GM21717 (cell line): ENCODE measurements at regions not wholly inside any gene's neighbourhood (a gene's known extent, or its start where the extent isn't known, plus 50 kb on each side); places are given as distances from the start of the nearest gene placed in this dataset.

Source experiments
- ATAC-seq: cut with Tn5 transposase; IDR thresholded peaks from one replicate; pipeline ENCODE4 v1.9.1; 2021; ENCODE audit warnings: mild to moderate bottlenecking, moderate library complexity; ENCODE audit not compliant: unreplicated experiment

DNA sequence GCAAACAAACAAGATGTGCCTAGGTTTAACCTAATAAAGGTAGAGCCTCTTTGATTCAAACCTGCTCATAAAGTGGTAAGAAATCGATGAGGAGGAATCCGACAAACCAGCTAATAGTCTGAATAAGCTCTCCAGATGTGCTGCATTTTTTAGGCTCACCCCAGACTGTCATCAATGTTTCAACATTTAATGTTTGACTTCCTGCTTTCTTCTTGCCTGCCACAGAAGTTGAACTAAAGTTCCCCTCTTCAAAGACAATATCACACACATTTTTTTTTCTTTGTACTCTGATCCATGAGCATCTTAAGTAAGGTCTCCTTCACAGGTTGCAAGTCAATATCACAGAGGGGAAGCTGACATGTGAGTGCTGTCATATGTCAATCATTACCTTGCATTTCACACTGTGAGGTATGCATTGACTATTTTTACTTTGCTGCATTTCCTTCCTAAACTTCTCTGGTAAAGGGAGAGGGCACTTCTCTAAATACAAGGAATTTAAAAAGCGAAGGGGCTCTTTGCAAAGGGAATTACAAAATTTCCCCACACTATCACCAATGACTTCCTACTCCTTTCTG is 172.3 kb upstream of the MCTP2 start:
- no peak for ATAC-seq

DNA sequence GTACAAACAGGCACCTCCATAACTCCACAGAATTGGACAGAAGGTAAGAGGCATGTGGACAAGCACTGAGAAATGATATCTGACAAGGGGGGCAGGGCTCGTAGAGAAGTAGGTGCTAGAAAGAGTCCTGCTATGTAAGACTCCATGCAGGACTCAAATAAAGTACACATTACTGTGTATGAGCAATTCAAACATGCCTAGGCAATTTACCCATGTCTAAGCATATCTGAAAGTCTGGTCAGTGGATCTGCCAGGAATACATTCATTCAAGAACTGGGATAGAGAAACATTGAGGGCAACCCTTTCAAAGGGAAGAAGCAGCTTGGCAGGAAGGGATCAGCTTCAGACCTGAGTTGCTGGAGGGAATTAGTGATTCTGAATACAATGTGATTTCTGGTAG is 174.1 kb upstream of the MCTP2 start:
- no peak for ATAC-seq

- no peak for ATAC-seq
Measured at GRCh38 chr15:94056314-94056713, 175.0 kb upstream of the MCTP2 start.

GRCh38 chr15:94053626-94054025 is 177.7 kb upstream of the MCTP2 start:
- no peak for ATAC-seq

DNA sequence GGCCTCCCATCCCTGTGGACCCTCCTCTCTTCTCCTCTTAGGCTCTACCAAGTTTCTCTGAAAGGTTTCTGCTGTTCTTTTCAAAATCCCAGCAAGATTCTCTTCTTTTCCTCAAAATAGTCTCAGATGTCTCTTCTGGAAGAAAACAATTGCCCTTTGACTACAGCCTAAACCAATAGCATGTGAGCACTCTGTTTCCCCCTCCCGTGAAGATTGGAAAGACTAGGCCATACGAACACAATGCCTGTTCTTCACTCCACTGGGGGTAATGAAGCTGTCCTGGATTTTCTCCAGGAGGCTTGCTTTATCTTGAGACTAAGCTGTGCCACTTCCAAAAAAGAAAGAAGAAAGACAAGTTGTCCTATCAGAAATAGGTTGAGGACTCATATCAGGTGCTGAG is 178.7 kb upstream of the MCTP2 start:
- ATAC-seq = no peak

GRCh38 chr15:94047566-94047965 is 183.8 kb upstream of the MCTP2 start:
- ATAC-seq = no peak

GRCh38 chr15:94042180-94042928 is 189.0 kb upstream of the MCTP2 start:
- ATAC-seq = no peak

- no peak for ATAC-seq
Measured at GRCh38 chr15:94041746-94042145, 189.6 kb upstream of the MCTP2 start.

DNA sequence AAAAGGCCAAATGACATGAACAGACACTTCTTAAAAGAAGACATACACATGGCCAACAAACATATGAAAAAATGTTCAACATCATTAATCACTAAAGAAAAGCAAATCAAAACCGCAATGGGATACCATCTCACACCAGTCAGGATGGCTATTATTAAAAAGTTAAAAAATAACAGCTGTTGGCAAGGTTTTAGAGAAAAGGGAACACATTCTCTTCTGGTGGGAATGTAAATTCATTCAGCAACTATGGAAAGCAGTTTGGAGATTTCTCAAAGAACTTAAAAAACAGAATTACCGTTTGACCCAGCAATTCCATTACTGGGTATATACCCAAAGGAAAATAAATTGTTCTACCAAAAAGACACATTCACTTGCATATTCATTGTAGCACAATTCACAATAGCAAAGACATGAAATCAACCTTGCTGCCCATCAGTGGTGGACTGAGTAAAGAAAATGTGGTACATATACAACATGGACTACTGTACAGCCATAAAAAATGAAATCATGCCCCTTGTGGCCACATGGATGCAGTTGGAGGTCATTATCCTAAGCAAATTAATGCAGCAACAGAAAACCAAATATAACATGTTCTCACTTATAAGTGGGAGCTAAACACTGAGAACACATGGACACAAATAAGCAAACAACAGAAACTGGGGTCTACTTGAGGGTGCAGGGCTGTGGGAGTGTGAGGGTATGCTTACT is 190.7 kb upstream of the MCTP2 start:
- no peak for ATAC-seq

GRCh38 chr15:94036156-94036555 is 195.2 kb upstream of the MCTP2 start:
- ATAC-seq = no peak

DNA sequence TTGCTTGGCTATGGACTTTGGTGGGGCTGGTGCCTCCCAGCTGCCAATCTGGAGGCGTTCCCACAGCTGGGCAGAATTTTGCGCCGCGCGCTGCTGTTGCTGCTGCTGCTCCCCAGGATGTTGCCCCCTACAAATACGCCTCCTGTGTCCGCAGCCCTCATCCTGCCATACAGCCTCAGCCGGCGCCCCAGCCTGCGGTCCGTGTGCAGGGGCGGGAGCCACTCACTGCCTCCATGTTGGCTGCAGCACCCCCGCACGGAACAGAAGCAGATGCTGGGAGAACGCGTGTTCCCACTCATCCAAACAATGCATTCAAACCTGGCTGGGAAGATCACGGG is 197.7 kb upstream of the MCTP2 start:
- ATAC-seq = no peak

- ATAC-seq = no peak
Measured at GRCh38 chr15:94033014-94033682, 198.2 kb upstream of the MCTP2 start.

- ATAC-seq = no peak
Measured at GRCh38 chr15:94032571-94032970, 198.8 kb upstream of the MCTP2 start.

- ATAC-seq = no peak
Measured at GRCh38 chr15:94031072-94031471, 200.3 kb upstream of the MCTP2 start.

DNA sequence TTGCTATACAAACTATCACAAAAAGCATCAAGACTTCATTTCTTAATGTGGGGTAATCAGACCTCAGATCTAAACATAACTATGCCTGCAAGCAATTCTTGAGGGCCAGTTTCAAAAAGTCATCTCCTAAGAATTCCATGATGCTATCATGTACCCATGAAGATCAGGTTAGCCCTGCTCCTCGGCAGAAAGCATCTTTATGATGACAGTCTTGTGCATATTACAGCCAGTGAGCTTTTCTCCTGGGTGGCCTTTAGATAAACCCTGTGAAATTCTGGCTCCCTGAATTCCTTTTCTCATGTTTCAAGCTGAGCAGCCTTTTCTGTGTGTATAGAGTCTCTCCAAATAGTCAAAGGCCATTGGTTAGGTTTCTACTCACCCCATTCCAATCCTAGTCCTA is 201.9 kb upstream of the MCTP2 start:
- no peak for ATAC-seq

- ATAC-seq = no peak
Measured at GRCh38 chr15:94028809-94029208, 202.6 kb upstream of the MCTP2 start.

DNA sequence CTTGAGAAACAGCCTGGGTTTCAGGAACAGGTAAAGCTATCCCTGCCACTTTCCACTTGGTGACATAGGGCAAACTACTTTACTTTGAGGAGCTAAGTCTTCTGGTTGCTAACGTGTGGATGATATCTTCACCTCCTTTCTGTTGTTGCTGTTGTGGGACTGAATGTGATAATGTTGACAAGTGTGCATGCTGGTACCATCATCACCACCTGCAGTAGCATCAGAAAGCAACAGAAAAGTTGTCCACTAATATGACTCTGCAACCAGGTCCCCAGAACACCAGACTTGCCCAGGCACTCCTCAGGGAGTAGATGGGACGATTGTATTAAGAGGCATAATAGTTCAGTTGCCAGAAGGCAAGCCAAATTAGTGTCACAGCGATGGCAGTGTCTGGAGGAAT is 203.2 kb upstream of the MCTP2 start:
- no peak for ATAC-seq

DNA sequence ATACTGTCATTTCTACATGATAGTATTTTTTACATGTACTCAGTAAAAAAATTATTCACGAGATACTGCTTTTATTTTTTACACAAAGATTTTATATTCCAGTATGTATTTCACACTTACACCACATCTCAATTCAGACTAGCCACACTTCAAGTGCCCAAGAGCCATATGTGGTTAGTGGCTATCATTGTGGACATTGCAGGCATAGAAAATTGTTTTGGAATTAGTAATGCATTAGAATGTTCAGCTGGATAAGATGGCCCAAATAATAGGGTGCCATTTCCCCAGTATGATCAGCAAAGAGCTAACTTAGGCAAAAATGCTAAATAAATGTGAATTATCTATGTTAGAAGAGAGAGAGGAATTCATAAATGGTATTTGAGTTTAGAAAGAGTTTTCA is 203.8 kb upstream of the MCTP2 start:
- no peak for ATAC-seq

GRCh38 chr15:94026458-94027304 is 204.7 kb upstream of the MCTP2 start:
- ATAC-seq = no peak

GRCh38 chr15:94023531-94023930 is 207.8 kb upstream of the MCTP2 start:
- ATAC-seq = no peak
